ENCODE measurements at regions not wholly inside any gene's neighbourhood (a gene's known extent, or its start where the extent isn't known, plus 50 kb on each side); places are given as distances from the start of the nearest gene placed in this dataset.
A peak's percentile ranks its signal among the peaks of the same experiment; 100 is the strongest.
"Not testable (repeated sequence)": the region's sequence is repeated elsewhere in the genome, so short reads cannot be mapped to it uniquely, and the experiment has no call there.

DNA sequence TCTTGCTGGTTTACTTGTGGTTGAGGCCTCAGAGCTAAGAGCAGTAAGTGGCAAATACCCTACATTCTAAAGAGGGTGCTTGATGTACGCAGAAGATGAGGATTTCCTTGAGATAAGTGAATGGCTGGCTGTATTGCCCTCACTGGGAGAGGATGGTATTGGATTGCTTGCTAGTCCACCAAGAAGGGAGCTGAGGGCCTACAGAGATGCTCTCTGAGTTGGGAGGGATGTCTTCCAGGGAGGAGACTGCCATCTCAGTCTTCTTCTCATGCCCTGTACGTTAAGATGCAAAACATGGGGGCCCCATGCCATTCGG is 669.1 kb downstream of the UTRN start:
- DNase-seq (ENCODE audit: low read depth, low spot score): no peak

DNA sequence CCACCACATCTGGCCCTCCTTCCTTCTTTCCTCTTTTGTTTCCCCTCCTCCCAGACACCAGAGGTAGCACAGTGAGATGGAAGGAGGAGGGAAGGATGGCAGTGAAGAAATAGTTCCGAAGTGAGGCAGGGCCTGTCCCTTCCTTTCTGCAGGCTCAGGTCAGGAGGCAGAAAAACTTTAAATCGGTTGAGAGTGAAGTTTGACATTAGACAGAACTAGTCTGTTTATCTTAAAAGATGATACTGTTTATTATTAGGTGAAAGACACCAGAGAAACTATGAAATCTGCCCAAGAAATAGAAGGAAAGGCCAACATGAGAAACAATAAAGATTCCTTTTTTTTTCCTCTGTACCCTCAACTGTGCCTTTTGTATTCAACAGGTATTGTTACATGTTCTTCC is 670.3 kb downstream of the UTRN start:
- DNase-seq (ENCODE audit: low read depth, low spot score): no peak

DNA sequence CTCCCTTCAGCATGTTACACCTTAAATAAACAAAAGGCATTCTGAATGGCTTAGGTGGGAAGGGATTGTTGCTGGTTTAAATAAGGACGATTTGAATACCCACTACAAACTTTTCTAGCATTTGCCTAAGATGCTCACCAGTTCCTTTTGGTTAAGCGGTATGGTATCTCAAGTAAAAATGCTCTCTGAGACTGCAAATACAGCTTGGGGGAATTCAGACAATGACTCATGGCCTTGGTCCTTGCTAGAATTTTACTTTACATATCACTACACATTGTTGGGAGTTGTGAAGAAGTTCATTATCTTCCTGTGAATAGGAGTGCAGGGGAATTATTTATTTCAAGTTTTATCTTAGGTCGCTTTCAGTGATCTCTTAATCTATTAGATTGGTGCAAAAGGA is 670.7 kb downstream of the UTRN start:
- DNase-seq (ENCODE audit: low read depth, low spot score): peak; percentile 69

DNA sequence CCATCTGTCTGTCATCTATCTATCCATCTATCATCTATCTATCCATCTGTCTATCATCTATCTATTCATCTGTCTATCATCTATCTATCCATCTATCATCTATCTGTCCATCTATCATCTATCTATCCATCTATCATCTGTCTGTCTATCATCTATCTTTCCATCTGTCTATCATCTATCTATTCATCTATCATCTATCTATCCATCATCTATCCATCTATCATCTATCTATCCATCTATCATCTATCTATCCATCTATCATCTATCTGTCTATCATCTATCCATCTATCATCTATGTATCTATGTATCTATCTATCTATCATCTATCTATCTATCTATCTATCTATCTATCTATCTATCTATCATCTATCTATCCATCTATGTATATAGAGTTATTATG is 671.6 kb downstream of the UTRN start:
- DNase-seq (ENCODE audit: low read depth, low spot score): not testable (repeated sequence)

GRCh38 chr6:144957236-144957937 is 672.3 kb downstream of the UTRN start:
- no peak for DNase-seq (ENCODE audit: low read depth, low spot score)

DNA sequence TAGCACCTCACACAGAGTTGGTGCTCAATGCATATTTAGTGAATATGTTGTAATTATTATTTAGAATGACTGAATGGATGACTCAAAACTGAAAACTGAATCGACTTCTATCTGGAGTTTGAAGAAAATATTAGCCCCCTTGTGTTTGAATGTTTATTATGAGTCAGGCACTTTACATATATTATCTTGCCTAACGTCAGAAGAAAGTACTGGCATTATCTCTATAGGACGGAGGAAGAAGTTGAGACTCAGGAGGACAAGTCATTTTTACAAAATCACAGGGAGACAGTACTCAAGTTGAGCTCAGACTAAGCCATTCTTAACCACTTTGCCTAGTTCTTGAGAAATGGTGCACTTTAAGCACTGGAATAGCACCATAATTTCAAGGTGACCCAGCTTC is 684.0 kb downstream of the UTRN start:
- no peak for DNase-seq (ENCODE audit: low read depth, low spot score)

- no peak for DNase-seq (ENCODE audit: low read depth, low spot score)
These were observed 684.6 kb downstream of the UTRN start for GRCh38 chr6:144969602-144970272.

DNA sequence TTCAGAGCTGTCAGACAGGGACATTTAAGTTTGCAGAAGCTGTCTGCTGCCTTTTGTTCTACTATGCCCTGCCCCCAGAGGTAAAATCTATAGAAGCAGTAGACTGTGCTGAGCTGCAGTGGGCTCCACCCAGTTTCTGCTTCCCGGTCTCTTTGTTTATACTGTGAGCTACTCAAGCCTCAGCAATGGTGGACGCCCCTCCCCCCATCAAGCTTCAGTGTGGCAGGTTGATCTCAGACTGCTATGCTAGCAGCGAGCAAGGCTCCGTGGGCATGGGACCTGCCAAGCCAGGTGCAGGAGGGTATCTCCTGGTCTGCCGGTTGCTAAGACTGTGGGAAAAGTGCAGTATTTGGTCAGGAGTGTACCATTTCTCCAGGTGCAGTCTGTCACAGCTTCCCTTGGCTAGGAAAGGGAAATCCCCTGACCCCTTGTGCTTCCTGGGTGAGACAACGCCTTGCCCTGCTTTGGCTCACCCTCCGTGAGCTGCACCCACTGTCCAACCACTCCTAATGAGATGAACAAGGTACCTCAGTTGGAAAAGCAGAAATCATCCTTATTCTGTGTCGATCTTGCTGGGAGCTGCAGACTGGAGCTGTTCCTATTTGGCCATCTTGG is 692.2 kb downstream of the UTRN start:
- peak; percentile 31 for DNase-seq (ENCODE audit: low read depth, low spot score)

GRCh38 chr6:144978208-144978607 is 693.1 kb downstream of the UTRN start:
- no peak for DNase-seq (ENCODE audit: low read depth, low spot score)

DNA sequence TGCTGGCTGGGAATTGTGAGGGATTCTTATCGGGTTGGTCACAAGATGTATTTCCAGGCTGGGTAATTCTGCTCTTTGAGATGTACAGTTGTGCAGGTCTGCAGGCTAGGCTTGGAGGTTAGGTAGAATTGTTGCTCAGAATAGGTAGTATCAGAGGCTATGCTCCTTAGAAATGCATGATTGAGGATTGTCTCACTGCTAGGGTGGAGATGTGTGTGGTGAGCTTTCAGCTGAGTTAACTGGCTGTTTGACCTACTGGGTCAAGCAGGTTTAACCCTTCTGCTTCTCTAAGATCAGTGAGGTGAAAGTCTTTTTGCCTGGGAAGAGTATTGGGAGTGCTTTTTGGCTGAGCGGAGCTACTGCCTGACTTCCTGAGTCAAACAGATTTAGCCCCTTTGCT is 701.1 kb downstream of the UTRN start:
- DNase-seq (ENCODE audit: low read depth, low spot score): no peak

DNA sequence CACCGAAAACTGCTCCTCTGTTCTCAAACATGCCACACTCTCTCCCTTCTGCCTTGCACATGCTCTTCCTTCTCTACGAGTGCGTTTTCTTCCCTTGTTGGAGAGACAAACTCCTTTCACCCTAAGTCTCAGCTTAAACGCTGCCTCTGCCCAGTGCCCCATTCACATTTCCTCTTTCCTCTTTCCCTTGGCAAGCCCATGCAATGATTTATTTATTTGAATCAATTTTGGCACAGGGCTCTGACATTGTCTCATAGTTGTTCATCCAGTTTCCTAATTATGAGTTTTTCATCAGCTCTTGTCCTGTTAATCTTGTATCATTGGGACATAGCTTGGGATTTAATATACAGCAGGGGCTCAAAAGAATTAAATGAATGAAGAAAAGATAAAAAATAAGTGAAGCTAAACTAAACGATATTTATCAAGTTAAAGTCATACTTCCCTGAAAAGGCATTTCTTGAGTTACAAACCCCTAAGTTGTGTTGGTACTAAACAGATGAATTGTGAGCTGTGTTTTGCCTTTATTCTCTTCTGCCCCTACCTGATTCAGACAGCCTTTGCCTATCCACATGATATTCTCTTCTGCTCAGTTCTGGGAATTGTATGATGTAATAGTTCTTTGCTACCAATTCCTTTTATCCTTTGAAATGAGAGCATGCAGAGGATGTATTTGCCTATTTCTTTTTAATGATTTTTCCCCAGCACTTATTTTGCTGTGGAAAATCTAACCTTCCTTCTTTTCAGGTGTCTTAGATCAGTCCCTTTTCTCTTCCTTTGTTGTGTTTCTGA is 704.4 kb downstream of the UTRN start:
- DNase-seq (ENCODE audit: low read depth, low spot score): no peak

GRCh38 chr6:144990784-144991183 is 705.6 kb downstream of the UTRN start:
- DNase-seq (ENCODE audit: low read depth, low spot score): no peak

- no peak for DNase-seq (ENCODE audit: low read depth, low spot score)
These were observed 708.7 kb downstream of the UTRN start for GRCh38 chr6:144993870-144994269.

- no peak for DNase-seq (ENCODE audit: low read depth, low spot score)
These were observed 712.9 kb downstream of the UTRN start for GRCh38 chr6:144997996-144998395.

GRCh38 chr6:144999127-144999526 is 714.0 kb downstream of the UTRN start:
- DNase-seq (ENCODE audit: low read depth, low spot score): no peak

- DNase-seq (ENCODE audit: low read depth, low spot score): no peak
These were observed 718.0 kb downstream of the UTRN start for GRCh38 chr6:145003145-145003544.

GRCh38 chr6:145006914-145007313 is 721.8 kb downstream of the UTRN start:
- no peak for DNase-seq (ENCODE audit: low read depth, low spot score)

DNA sequence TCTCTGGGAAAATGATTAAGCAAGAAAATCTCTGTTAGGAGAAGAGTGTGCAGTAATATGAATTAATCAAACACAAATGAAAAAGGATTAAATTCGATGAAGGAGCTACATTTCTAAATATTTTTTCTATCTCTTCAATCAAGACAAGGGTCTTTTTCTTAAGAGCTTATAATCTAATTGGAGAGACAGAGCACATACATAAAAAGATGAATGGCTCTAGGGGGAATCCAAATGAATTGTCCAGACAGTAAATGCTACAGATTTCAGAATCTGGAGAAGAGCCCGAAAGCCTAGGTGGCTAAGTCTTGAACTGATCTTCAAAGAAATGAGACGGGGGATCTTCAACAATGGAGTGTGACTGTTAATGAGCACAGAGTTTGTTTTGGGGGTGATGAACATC is 723.6 kb downstream of the UTRN start:
- DNase-seq (ENCODE audit: low read depth, low spot score): no peak

GRCh38 chr6:145009711-145010110 is 724.6 kb downstream of the UTRN start:
- no peak for DNase-seq (ENCODE audit: low read depth, low spot score)

DNA sequence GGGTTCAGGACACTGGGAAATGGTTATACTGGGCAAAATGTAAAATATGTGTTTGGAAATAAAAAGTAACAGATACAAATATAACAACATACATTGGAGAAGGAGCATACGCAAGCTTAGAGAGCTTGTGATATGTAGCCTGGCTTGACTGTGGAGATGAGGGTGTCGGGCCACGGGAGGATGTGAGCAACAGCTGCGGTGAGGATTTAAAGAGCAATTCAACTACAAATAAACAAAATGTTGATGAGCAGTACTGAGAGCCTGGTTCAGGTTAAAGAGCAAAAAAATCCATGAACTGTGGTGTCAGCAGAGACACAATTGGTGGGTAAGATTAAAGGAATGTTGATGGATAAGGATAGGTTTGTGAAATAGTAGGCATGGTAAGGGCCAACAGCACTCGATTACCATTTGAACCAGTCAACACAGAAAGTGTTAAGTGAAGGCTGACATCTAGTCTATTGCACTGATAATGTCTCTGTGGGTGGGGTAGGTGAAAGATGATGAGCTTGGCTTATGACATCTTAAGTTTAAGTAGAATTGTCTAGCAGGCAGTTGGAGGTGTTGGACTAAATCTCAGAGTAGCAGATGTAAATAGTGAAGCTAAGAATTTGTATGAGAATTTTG is 723.2 kb downstream of the EPM2A start:
- DNase-seq (ENCODE audit: low read depth, low spot score): no peak

- peak; percentile 87 for DNase-seq (ENCODE audit: low read depth, low spot score)
These were observed 719.4 kb downstream of the EPM2A start for GRCh38 chr6:145015739-145016558.

Measured in astrocyte of the hippocampus (primary cell).